Glomerular visceral epithelial cell (primary cell): ENCODE measurements at regions not wholly inside any gene's neighbourhood (a gene's known extent, or its start where the extent isn't known, plus 50 kb on each side); places are given as distances from the start of the nearest gene placed in this dataset.
"Not testable (repeated sequence)": the region's sequence is repeated elsewhere in the genome, so short reads cannot be mapped to it uniquely, and the experiment has no call there.

Experiments
- DNase-seq: peaks from one replicate; pipeline ENCODE4 v3.0.0-alpha.2; 2016; ENCODE audit errors: extremely low spot score

DNA sequence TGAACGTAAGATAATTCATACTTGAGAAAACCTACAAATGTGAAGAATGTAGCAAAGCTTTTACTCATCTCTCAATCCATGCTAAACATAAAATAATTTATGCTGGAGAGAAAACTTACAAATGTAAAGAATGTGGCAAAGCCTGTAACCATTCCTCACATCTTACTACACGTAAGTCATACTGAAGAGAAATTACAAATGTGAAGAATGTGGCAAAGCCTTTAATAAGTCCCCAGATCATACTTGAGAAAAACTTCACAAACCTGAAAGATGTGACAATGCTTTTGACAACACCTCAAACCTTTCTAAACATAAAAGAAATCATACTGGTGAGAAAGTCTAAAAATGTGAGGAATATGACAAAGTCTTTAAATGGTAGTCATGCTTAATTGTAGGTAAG is 89.4 kb downstream of the ZNF675 start:
- DNase-seq = no peak

DNA sequence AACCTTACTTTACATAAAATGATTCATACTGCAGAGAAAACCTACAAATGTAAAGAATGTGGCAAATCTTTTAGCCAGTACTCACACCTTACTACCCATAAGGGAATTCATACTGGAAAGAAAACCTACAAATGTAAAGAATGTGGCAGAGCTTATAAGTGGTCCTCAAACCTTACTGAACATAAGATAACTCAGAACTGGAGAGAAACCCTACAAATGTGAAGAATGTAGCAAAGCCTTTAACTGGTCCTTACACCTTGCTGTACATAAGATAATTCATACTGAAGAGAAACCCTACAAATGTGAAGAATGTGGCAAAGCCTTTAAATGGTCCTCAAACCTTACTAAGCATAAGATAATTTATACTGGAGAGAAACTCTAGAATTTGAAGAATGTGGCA is 90.1 kb downstream of the ZNF675 start:
- no peak for DNase-seq

DNA sequence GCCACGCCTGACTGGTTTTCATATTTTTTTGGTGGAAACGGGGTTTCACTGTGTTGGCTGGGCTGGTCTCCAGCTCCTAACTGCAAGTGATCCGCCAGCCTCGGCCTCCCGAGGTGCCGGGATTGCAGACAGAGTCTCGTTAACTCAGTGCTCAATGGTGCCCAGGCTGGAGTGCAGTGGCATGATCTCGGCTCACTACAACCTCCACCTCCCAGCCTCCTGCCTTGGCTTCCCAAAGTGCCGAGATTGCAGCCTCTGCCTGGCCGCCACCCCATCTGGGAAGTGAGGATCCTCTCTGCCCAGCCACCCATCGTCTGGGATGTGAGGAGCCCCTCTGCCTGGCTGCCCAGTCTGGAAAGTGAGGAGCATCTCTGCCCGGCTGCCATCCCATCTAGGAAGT is 92.7 kb downstream of the ZNF675 start:
- DNase-seq = not testable (repeated sequence)

DNA sequence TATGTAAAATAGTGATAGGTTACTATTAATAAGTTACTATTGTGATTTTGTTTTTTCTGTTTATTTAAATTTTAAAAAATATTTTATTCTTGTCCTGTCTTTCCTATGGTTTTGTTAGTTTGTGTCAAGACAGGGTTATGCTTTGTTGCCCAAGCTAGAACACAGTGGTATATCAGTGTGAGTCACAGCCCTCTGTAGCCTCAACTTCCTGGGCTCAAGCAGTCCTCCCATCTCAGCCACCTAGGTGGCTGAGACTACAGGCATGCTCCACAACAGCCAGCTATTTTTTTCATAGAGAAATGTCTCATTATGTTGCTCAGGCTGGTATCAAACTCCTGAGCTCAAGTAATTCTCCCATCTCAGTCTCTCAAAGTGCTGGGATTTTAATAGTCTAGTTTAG is 99.5 kb downstream of the ZNF675 start:
- DNase-seq = no peak

DNA sequence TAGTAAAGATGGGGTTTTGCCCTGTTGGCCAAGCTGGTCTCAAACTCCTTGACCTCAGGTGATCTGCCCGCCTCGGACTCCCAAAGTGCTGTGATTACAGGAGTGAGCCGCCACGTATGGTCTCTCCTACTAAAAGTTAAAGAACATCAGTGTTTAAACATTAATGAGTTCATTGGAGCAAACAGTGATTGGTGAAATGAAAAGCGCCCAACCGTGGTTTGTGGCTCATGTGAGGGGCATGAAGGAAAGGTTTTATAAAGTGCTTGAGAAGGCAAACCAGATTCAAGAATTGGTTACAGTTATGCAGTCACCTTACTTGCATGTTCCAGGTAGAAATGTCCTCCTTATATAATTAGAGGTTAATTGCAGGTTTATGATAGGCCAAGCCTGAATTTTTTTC is 109.5 kb downstream of the ZNF675 start:
- DNase-seq = no peak

DNA sequence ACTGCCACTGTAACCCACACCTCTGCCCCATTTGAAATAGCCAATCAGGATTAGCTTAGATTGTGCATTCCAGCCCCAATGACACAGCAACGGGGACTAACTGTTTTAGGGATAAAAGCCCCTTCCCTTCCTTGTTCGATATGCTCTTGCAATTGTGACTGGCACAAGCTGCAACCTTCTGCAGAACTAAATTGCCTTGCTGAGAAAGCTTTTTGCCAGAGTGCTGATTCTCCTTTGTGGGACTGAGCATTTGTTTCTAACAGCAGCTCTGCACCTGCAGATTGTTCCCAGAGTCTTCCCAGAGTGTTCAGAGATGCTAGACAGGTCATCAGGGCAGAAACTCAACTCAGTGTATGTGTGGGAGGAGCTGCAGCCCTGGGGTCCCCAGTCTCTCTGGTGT is 115.8 kb downstream of the ZNF675 start:
- DNase-seq = no peak

DNA sequence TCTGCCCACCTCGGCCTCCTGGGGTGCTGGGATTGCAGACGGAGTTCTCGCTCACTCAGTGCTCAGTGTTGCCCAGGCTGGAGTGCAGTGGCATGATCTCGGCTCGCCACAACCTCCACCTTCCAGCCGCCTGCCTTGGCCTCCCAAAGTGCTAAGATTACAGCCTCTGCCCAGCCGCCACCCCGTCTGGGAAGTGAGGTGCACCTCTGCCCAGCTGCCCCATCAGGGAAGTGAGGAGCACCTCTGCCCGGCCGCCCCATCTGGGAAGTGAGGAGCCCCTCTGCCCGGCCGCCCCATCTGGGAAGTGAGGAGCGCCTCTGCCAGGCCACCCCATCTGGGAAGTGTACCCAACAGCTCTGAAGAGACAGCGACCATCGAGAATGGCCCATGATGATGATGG is 118.9 kb downstream of the ZNF675 start:
- DNase-seq = not testable (repeated sequence)

DNA sequence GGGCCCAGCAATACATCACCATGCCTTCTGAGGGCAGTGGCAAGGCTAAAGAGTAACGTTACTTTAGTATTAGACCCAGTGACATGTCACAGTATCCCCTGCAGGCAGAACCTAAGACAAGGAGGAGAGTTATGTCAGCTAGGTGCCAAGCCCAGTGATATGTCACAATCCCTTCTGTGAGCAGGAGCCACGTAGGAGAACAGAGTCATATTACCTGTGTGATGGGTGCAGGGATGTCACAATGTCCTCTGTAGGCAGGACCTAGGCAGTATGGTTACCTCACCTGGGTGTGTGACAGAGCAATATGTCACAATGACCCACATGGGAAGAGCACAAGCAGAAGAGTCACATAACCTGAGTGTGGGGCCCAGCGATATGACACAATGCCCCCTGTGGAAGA is 121.8 kb downstream of the ZNF675 start:
- DNase-seq = no peak

DNA sequence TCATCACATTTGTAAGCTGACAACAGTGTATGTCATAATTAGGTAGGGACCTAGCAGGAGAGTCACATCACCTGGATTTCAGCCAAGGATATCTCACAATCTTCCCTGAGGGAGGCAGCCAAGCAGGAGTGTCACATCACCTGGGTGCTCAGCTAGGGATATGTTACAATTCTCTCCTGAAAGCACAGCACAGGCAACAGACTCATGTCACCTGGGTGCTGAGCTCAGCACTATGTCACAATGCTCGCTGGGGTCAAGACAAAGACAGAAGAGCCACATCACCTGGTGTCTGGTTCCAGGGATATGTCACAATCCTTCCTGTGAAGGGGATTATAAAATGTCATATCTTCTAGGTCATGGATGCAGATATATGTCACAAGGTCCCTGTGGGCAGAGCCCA is 123.7 kb downstream of the ZNF675 start:
- DNase-seq = no peak

DNA sequence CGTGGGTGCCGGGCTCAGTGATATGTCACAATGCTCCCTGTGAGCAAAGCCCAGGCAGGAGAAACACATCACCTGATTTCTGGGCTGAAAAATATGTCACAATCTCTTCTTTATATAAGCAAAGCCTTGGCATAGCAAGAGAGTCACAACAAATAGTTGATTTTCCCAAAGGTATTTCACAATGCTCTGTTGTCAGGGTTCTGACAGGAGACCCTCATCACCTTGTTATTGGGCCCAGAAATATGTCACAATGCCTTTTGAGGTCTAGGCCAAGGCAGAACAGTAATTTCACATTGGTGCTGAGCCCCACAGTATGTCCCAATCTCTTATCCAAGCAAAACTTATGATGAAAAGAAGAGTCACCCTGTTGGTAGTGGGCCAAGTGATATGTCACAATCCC is 125.7 kb downstream of the ZNF675 start:
- no peak for DNase-seq

DNA sequence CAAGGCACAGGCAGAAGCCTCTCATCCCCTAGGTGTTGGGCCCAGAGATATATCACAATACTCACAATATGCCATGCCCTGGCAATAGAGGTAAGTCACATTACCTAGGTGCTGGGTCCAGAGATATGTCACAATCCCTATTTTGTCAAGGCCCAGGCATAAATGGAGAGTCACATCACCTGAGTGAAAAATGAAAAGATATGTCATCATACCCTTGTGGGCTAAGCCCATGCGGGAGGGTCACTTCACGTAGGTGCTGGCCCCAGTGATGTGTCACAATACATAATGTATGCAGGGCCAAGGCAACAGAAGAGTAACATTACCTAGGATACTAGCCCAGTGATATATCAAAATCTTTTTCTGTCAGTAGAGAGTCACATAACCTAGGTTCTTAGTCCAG is 127.0 kb downstream of the ZNF675 start:
- no peak for DNase-seq

DNA sequence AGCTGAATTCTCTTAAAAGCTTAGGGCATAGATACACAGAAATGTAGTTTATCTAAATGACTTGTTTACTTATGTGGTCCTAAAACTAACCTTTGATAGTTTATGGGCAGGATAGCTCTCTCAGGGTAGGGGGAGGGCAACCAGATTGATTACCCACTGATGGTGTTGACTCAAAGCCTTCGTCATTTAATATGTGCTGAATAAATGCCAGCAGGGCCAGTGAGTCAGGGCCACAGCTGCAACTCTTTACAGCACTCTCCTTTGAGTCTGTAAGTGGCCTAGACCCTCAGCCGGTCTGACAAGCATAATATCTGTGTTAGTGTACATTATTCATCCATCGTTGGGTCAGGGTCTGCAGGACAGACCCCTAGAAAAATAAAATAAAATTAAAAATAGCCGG is 128.5 kb downstream of the ZNF675 start:
- DNase-seq = no peak

DNA sequence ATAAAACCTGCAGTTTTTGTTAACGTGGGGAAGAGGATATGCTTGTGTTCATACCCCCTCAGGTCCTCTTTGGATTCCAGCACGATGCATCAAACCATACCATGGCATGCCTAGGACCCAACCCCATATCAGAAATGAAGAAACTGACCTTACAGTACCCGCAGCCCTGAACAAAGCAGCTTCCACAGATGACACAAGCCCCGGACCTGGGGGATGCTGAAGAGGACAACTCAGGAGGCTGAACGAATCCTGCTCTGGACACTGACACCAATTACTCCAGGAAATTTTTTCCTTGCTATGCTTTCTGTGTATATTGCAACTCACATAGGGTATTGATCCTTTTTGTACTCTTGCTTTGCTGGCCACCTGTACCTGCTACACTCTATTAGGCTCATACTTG is 129.6 kb downstream of the ZNF675 start:
- no peak for DNase-seq

DNA sequence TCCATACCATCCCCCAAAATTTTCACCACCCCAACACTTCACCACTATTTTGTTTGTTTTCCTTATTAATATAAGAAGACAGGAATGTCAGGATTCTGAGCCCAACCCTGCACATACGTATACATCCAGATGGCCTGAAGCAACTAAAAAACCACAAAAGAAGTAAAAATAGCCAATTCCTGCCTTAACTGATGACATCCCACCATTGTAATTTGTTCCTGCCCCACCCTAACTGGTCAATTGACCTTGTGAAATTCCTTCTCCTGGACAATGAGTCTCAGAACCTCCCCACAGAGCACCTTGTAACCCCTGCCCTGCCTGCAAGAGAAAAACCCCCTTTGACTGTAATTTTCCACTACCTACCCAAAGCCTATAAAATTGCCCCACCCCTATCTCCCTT is 132.5 kb downstream of the ZNF675 start:
- peak; percentile 8 for DNase-seq

DNA sequence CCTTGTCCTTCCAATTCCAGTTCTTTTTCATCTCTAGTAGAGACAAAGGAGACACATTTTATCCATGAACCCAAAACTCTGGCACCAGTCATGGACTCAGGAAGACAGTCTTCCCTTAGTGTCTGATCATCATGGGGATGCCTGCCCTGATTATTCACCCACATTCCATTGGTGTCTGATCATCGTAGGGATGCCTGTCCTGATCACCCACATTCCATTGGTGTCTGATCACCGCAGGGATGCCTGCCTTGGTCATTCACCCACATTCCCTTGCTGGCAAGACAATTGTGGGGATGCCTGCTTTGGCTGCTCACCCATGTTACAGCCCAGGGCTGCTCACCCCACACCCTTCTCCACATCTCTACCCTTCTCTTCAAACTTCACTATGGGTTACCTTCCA is 136.9 kb downstream of the ZNF675 start:
- peak; percentile 34 for DNase-seq

DNA sequence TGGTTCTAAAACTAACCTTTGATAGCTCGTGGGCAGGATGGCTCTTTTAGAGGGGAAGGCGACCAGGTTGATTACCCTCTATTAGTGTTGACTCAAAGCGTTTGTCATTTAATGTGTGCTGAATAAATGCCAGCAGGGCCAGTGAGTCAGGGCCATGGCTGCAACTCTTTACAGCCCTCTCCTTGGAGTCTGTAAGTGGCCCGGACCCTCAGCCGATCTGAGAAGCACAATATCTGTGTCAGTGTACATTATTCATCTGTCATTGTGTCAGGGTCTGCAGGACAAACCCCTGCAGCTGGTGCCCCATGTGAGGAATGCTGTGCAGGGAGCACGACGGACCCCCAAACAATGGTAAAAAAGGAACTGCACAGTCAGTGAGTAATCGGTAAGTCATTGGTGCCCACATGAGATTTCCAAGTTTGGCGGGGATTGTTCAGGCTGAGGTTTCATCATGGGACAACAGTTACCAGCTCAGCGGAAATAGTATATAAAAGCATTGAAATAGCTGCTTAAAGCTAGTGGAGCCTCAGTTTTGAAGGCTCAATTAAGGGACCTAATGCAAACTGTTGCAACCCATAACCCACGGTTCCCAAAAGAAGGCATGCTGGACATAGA is 139.1 kb downstream of the ZNF675 start:
- no peak for DNase-seq

DNA sequence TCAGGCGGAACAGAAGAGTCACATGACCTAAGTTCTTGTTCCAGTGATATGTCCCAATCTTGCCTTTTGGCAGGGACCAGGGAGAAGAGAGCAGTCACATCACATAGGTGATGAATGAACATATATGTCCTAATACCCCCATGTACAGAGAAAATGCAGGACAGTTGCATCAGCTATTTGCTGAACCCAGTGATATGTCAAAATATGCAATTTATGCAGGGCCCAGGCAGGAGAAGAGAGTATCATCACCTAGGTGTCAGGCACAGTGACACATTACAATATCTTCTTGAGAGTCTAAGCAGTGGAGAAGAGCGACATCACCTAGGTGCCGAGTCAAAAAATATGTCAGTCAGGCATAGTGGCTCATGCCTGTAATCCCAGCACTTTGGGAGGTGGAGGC is 139.9 kb downstream of the ZNF675 start:
- DNase-seq = no peak

DNA sequence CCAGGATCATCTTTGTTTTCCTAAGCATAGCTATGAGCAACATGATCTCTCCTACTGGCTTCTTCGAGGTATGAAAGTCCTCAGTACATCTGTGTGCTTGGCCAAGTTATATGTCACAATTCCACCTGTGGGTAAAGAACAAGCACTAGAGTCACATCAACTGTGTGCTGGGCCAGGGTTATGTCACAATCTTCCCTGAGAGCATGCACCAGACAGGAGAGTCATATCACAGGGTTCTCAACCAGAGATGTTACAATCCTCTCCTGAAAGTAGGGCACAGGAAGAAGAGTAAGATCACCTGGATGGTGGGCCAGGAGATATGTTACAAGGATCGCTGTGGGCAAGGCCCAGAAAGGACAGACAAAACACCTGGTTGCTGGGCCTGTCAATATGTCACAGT is 143.7 kb downstream of the ZNF675 start:
- DNase-seq = no peak

DNA sequence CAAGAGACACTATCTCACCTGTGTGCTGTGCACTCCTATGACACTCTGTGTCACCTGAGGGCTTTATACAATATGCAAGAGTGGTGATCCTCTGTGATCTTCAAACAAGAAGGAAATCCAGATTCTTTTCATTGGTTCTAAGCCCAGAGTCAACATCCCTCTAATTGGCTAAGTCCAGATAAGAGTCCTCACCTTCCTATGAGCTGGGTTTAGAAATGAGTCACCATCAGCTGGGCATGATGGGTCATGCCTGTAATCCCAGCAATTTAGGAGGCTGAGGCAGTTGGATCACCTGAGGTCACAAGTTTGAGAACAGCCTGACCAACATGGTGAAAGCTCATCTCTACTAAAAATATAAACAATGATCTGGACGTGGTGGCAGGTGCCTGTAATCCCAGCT is 144.4 kb downstream of the ZNF675 start:
- no peak for DNase-seq

DNA sequence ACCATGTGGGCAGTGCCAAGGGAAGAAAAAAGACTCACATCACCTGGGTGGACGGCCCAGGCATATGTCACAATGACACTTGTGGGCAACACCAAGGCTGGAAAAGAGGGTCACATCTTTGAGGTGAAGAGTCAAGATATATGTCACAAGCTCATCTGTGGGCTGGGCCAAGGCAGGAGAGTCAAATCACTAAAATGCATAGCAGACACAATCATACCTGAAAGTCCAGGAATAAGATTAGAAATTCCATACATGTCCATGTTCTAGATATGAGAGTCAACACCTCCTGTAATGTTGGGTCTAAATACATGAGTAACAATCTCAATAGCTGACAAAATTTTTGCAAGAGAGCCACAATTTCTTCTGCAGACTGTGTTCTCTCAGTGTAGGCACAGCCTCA is 145.0 kb downstream of the ZNF675 start:
- DNase-seq = no peak

DNA sequence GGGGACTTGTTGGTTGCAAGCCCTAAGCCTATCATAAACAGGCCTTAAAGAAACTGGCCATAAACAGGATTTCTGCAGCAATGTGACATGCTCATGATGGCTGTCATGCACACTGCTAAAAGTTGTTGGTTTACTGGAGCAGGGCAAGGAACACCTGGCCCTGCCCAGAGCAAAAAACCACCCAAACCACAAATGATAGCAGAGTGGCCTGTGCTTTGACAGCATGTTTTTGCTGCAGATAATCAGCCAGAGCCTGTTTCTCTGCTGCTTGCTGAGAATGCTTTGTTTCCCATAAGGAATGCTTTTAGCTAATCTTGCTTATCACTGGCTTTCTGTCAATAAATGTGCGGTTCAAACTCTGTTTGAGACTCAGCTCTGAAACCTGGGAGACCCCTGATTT is 144.9 kb upstream of the ZNF91 start:
- DNase-seq = not testable (repeated sequence)

DNA sequence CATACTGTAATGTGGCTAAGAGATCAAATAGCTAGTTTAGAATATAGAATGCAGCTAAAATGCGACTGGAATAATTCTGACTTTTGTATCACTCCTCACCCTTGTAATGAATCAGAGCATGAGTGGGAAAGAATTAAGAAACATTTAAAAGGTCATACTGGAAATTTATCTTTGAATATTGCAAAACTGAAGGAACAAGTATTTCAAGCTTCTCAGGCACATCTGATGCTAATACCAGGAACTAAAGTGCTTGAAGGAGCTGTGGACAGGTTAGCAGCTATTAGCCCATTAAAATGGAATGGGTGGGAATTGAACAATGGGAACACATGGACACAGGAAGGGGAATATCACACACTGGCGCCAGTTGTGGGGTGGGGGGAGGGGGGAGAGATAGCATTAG is 144.2 kb upstream of the ZNF91 start:
- DNase-seq = no peak

DNA sequence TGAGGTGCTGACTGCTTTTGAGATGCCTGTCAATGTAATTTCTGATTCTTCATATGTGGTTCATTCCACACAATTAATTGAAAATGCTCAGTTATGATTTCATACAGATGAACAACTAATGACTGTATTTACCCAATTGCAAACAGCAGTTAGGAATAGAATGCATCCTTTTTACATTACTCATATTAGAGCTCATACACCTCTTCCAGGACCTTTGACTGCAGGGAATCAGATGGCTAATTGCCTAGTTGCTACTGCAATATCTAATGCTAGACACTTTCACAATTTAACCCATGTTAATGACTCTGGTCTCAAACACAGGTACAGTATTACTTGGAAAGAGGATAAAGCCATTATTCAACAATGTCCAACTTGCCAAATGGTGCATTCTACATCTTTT is 141.9 kb upstream of the ZNF91 start:
- DNase-seq = not testable (repeated sequence)

DNA sequence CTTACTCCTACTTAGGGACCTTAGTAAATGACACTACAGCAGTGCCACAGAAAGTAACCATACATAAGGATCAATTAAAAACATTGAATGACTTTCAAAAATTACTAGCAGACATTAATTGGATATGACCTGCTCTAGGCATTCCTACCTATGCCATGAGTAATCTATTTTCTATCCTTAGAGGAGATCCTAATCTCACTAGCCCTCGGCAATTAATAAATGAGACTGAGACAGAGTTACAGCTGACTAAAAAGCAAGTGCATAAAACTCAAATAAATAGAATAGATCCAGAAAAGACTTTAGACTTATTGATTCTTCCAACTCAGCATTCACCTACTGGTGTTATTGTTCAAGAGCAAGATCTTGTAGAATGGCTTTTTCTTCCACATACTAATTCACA is 141.1 kb upstream of the ZNF91 start:
- DNase-seq = not testable (repeated sequence)

DNA sequence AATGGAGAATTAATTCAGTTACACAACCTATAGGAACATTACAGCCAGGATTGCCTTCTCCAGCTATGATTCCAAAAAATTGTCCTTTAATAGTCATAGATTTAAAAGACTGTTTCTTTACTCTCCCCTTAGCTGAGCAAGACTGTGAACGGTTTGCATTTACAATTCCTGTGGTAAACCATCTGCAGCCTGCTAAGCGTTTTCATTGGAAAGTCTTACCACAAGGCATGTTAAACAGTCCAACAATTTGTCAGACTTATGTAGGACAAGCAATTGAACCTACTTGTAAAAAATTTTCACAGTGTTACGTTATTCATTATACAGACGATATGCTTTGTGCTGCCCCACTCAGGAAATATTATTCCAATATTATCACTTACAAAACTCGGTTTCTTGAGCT is 140.6 kb upstream of the ZNF91 start:
- not testable (repeated sequence) for DNase-seq
